ENCODE measurements at regions not wholly inside any gene's neighbourhood (a gene's known extent, or its start where the extent isn't known, plus 50 kb on each side); places are given as distances from the start of the nearest gene placed in this dataset.

DNA sequence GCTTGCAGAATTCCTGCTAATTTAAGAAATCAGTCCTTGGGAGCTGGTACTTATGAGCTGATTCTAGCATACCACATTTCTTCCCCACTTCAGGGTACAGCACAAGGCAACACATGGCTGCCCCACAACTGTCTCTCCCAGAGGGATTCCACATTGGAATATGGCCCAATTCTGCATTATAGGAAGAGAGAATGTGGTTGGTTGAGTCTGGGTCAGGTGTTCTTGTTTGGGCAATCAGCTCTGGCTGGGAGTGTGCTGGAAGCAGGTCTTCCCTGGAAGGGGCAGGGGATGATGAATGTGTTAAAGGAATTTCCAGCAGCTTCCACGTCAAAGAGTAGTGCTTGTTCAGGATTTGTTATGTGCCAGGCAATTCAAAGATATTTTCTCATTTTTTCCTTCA is 95.7 kb downstream of the BUB3 start:
- H3K4ac ChIP-seq (ENCODE audit: low read depth, low read length): no peak overlapping the region
- H3T11ph ChIP-seq (ENCODE audit: low read length): no peak overlapping the region
- H3K14ac ChIP-seq (ENCODE audit: insufficient read depth, low read length): no peak overlapping the region
- H3K9me3 Mint-ChIP-seq: no peaks in the 10 kb centered on the region
- no peak overlapping the region for H2BK120ac ChIP-seq (ENCODE audit: low read depth, low read length, poor library complexity, severe bottlenecking)
- H4K8ac ChIP-seq (replicated peaks; ENCODE audit: insufficient read length, low read depth, low read length): no peak overlapping the region
- H3K4me3 Mint-ChIP-seq: no peak overlapping the region
- H2BK20ac ChIP-seq (ENCODE audit: low read depth, low read length, poor library complexity, severe bottlenecking): no peak overlapping the region
- H2AFZ ChIP-seq (ENCODE audit: low read length): no peak overlapping the region
- H3K4me1 Mint-ChIP-seq: peaks cover 4 to 13% of the 10 kb centered on the region in 2 experiments
- H3K27me3 Mint-ChIP-seq (ENCODE audit: low read depth): no peaks in the 10 kb centered on the region
- no peaks in the 10 kb centered on the region for H3K27me3 ChIP-seq (ENCODE audit: insufficient read depth, low read length)
- no peak for DNase-seq
- H4K20me1 ChIP-seq (ENCODE audit: control insufficient read depth, insufficient read depth, insufficient read length): no peaks in the 10 kb centered on the region
- H3K23me2 ChIP-seq (ENCODE audit: insufficient read length, low read depth, low read length, poor library complexity, severe bottlenecking): no peaks in the 10 kb centered on the region
- H3K23ac ChIP-seq (ENCODE audit: insufficient read length, low read depth, low read length): no peak overlapping the region
- no peak overlapping the region for H3K27ac ChIP-seq (ENCODE audit: insufficient read length, low read depth, low read length)
- H3K18ac ChIP-seq (ENCODE audit: insufficient read length, low read depth, low read length): no peak overlapping the region
- H4K5ac ChIP-seq (ENCODE audit: insufficient read length, low read depth, low read length): no peak overlapping the region
- H3K27ac Mint-ChIP-seq: no peak overlapping the region; a peak in 1 of 7 replicates
- H3K79me2 ChIP-seq (ENCODE audit: insufficient read depth, low read length): no peaks in the 10 kb centered on the region
- no peaks in the 10 kb centered on the region for H3K79me1 ChIP-seq (ENCODE audit: insufficient read depth, low read depth, low read length, poor library complexity, severe bottlenecking)
- no peak overlapping the region for H2BK5ac ChIP-seq (ENCODE audit: insufficient read length, low read length)
- H4K91ac ChIP-seq (ENCODE audit: insufficient read length, low read depth, low read length): no peak overlapping the region
- no peak overlapping the region for H2BK15ac ChIP-seq (ENCODE audit: low read depth, low read length)
- TF ChIP-seq, protein P1, sequence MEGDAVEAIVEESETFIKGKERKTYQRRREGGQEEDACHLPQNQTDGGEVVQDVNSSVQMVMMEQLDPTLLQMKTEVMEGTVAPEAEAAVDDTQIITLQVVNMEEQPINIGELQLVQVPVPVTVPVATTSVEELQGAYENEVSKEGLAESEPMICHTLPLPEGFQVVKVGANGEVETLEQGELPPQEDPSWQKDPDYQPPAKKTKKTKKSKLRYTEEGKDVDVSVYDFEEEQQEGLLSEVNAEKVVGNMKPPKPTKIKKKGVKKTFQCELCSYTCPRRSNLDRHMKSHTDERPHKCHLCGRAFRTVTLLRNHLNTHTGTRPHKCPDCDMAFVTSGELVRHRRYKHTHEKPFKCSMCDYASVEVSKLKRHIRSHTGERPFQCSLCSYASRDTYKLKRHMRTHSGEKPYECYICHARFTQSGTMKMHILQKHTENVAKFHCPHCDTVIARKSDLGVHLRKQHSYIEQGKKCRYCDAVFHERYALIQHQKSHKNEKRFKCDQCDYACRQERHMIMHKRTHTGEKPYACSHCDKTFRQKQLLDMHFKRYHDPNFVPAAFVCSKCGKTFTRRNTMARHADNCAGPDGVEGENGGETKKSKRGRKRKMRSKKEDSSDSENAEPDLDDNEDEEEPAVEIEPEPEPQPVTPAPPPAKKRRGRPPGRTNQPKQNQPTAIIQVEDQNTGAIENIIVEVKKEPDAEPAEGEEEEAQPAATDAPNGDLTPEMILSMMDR (conservative IDR thresholded peaks at IDR 0.05): no peak
- H3K36me3 Mint-ChIP-seq (ENCODE audit: insufficient read depth in 1 of 3, low read depth in 3 of 3): no peaks in the 10 kb centered on the region; a peak in 1 of 7 replicates
- no peak overlapping the region for H3K4me2 ChIP-seq (ENCODE audit: insufficient read depth, insufficient read length, low read length)
- H3K56ac ChIP-seq (ENCODE audit: insufficient read length, low read depth, low read length): no peak overlapping the region
- no peak overlapping the region for H3K9ac ChIP-seq (ENCODE audit: extremely low read depth, insufficient read length, low read length)
- no CpG with 5 or more reads among the region's 1 CpG for WGBS (ENCODE audit: extremely low coverage, insufficient read length, low lambda C conversion rate)
- no peak overlapping the region for H2BK12ac ChIP-seq (ENCODE audit: insufficient read length, low read depth, low read length)
- peaks cover under 1% of the 10 kb centered on the region; the same call in 1 of the 2 replicates for H3K4me1 ChIP-seq (ENCODE audit: insufficient read depth, low read length)
- H2AK5ac ChIP-seq (ENCODE audit: insufficient read length, low read length): no peak overlapping the region
- no peaks in the 10 kb centered on the region for H3K9me3 ChIP-seq (ENCODE audit: control insufficient read depth, low read depth, low read length)

All from H9 (cell line).